ENCODE measurements at regions not wholly inside any gene's neighbourhood (a gene's known extent, or its start where the extent isn't known, plus 50 kb on each side); places are given as distances from the start of the nearest gene placed in this dataset.

- Histone ChIP-seq H2AFZ (ENCODE audit: low read depth, low read length) (no peak overlapping the region), H3K9ac (replicated peaks; ENCODE audit: extremely low read depth, insufficient read depth, low read length) (no peak overlapping the region), H3K9me3 (replicated peaks; ENCODE audit: control insufficient read depth, insufficient read depth, low read length) (peaks cover 10% of the 10 kb centered on the region), H3K4me3 (replicated peaks in 1 of 3; ENCODE audit: insufficient read depth in 1 of 3, low read depth in 1 of 3, low read length in 3 of 3) (no peak overlapping the region), H3K36me3 (ENCODE audit: control insufficient read depth in 2 of 2, extremely low read depth in 1 of 2, insufficient read depth in 2 of 2, low read length in 2 of 2) (no peaks in the 10 kb centered on the region), H3K79me2 (ENCODE audit: control insufficient read depth, insufficient read depth, low read length) (no peaks in the 10 kb centered on the region), H3K27ac (ENCODE audit: insufficient read depth, low read depth, low read length) (no peak overlapping the region), H3K4me2 (ENCODE audit: insufficient read depth, low read length) (no peak overlapping the region), H4K20me1 (replicated peaks; ENCODE audit: control insufficient read depth, extremely low read depth, insufficient read depth, low read length) (no peaks in the 10 kb centered on the region), H3K27me3 (ENCODE audit: control insufficient read depth in 2 of 2, insufficient read depth in 2 of 2, low read length in 2 of 2) (no peaks in the 10 kb centered on the region), H3K4me1 (ENCODE audit: control insufficient read depth, extremely low read depth, insufficient read depth, low read length) (no peaks in the 10 kb centered on the region), H3K9me1 (replicated peaks; ENCODE audit: control insufficient read depth, extremely low read depth, insufficient read depth, low read length) (no peaks in the 10 kb centered on the region)
- ChIA-PET CTCF (no interaction called here), POLR2A (no interaction called here)
- TF ChIP-seq JUN (IDR thresholded peaks at IDR 0.05; ENCODE audit: borderline replicate concordance, insufficient read depth, insufficient read length, low read depth) (no peak), GATA2 (IDR thresholded peaks at IDR 0.05; ENCODE audit: insufficient read depth, insufficient read length, low read depth, low read length) (no peak), FOS (IDR thresholded peaks at IDR 0.05; ENCODE audit: borderline replicate concordance, insufficient read depth, low read length) (no peak), EZH2 (IDR thresholded peaks at IDR 0.05; ENCODE audit: borderline replicate concordance, low read depth, low read length, severe bottlenecking) (no peak), CTCF (IDR thresholded peaks at IDR 0.05; ENCODE audit: extremely low read depth in 1 of 2, insufficient read depth in 1 of 2, low read depth in 1 of 2, low read length in 2 of 2) (no peak), POLR2AphosphoS5 (IDR thresholded peaks at IDR 0.05; ENCODE audit: insufficient read depth, low read depth, low read length) (no peak), POLR2A (IDR thresholded peaks at IDR 0.05; ENCODE audit: low read depth, low read length) (no peak), MYC (IDR thresholded peaks at IDR 0.05; ENCODE audit: low read depth, low read length) (no peak)
- TF ChIP-seq, protein P1, sequence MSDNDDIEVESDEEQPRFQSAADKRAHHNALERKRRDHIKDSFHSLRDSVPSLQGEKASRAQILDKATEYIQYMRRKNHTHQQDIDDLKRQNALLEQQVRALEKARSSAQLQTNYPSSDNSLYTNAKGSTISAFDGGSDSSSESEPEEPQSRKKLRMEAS (IDR thresholded peaks at IDR 0.05; ENCODE audit: insufficient read depth, insufficient read length) = no peak
- DNase-seq (ENCODE audit: low read depth, low spot score) (no peak), FAIRE-seq (no peak)
- intact Hi-C loops (cut with micrococcal nuclease) = no loop called here
- dilution Hi-C loops (cut with MboI; ENCODE audit: extremely low pct_ligation_motif_present, low sequenced_read_pairs) = no loop called here
- BruUV-seq (replicated peaks) = no TSS peak
Measured at GRCh38 chr1:4053160-4053748, 153.2 kb upstream of the C1orf174 start.
